ENCODE measurements at regions not wholly inside any gene's neighbourhood (a gene's known extent, or its start where the extent isn't known, plus 50 kb on each side); places are given as distances from the start of the nearest gene placed in this dataset.

DNA sequence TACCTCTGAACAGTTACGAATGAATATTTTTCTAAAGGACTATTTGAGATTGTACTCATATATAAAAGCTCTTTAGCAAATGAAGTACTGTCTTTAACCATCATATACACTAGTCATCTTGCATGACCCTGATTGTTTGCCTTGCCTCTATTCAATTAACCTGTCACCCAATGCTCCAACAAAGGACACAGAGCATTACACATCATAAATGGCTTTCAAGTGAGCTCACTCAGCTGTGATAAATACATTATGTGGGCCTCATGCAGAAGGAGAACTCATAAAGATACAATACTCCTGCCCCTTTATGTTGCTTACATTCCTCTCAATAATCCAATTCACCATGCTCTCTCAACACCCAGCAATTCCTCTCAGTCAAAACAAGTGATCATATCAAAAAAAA lies 993.0 kb upstream of the PRMT6 start:
- Histone ChIP-seq H3K4me2 (ENCODE audit: low read depth, low read length) (no peak overlapping the region), H2AFZ (ENCODE audit: low read length) (no peak overlapping the region), H3K4me3 (ENCODE audit: low read length) (no peak overlapping the region), H3K36me3 (replicated peaks; ENCODE audit: insufficient read depth, low read length) (no peaks in the 10 kb centered on the region), H3K4me1 (ENCODE audit: low read length) (no peaks in the 10 kb centered on the region), H3K9ac (ENCODE audit: low read length) (no peak overlapping the region), H3K9me2 (replicated peaks; ENCODE audit: insufficient read depth, low read length) (no peaks in the 10 kb centered on the region), H4K20me1 (ENCODE audit: insufficient read depth, low read length) (no peaks in the 10 kb centered on the region), H3K79me2 (ENCODE audit: low read length) (no peaks in the 10 kb centered on the region), H3F3A (ENCODE audit: insufficient read depth, low read length) (no peaks in the 10 kb centered on the region), H3K9me3 (replicated peaks; ENCODE audit: insufficient read depth, low read length) (no peaks in the 10 kb centered on the region), H3K27me3 (replicated peaks; ENCODE audit: insufficient read depth, low read length) (no peaks in the 10 kb centered on the region), H3K27ac (ENCODE audit: low read length) (no peak overlapping the region)
- TF ChIP-seq EZH2 (optimal IDR thresholded peaks at IDR 0.05; ENCODE audit: low read depth, low read length): no peak
- TF ChIP-seq EZH2phosphoT487 (IDR thresholded peaks at IDR 0.05; ENCODE audit: low read length): no peak
- TF ChIP-seq, protein P1, sequence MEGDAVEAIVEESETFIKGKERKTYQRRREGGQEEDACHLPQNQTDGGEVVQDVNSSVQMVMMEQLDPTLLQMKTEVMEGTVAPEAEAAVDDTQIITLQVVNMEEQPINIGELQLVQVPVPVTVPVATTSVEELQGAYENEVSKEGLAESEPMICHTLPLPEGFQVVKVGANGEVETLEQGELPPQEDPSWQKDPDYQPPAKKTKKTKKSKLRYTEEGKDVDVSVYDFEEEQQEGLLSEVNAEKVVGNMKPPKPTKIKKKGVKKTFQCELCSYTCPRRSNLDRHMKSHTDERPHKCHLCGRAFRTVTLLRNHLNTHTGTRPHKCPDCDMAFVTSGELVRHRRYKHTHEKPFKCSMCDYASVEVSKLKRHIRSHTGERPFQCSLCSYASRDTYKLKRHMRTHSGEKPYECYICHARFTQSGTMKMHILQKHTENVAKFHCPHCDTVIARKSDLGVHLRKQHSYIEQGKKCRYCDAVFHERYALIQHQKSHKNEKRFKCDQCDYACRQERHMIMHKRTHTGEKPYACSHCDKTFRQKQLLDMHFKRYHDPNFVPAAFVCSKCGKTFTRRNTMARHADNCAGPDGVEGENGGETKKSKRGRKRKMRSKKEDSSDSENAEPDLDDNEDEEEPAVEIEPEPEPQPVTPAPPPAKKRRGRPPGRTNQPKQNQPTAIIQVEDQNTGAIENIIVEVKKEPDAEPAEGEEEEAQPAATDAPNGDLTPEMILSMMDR (IDR thresholded peaks at IDR 0.05; ENCODE audit: low read length): no peak
- no peak for DNase-seq

DNA sequence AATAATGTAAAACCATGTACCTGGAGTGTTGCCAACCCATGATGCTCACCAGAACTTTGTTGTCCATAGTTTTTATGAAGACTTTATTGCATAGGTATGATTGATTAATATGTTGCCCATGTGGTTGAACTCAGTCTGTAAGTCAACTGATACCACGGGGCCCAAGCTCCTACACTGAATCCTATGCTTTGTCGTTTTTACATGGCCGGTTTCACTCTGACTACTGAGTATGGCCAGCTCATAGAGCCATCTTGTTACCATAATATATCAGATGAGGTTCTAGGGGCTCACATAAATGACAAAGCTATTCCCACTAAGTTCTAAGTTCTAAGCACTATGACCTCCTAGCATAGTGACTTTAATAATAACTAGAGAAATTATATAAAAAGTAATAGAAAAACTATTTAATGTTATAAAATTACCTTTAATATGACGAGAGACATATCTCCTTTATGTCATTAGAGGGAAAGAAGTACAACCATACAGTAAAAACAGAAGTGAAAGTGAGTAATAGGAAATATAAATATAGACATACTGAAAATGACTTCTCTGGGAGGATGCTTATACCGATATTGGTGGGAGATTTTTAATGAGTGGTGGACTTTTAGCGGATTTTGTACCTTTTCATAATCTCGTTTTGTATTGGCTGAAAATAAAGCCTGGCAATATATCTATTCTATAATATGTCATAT lies 983.4 kb upstream of the PRMT6 start:
- Histone ChIP-seq H2AFZ (ENCODE audit: low read length) (no peak overlapping the region), H3K36me3 (replicated peaks; ENCODE audit: insufficient read depth, low read length) (no peaks in the 10 kb centered on the region), H3K9me2 (replicated peaks; ENCODE audit: insufficient read depth, low read length) (no peaks in the 10 kb centered on the region), H3K4me1 (ENCODE audit: low read length) (no peaks in the 10 kb centered on the region), H3K27ac (ENCODE audit: low read length) (no peak overlapping the region), H3K9me3 (replicated peaks; ENCODE audit: insufficient read depth, low read length) (no peaks in the 10 kb centered on the region), H4K20me1 (ENCODE audit: insufficient read depth, low read length) (no peaks in the 10 kb centered on the region), H3K27me3 (replicated peaks; ENCODE audit: insufficient read depth, low read length) (no peaks in the 10 kb centered on the region), H3K9ac (ENCODE audit: low read length) (no peak overlapping the region), H3K4me2 (ENCODE audit: low read depth, low read length) (no peak overlapping the region), H3K4me3 (ENCODE audit: low read length) (no peak overlapping the region), H3F3A (ENCODE audit: insufficient read depth, low read length) (no peaks in the 10 kb centered on the region), H3K79me2 (ENCODE audit: low read length) (no peaks in the 10 kb centered on the region)
- TF ChIP-seq EZH2 (optimal IDR thresholded peaks at IDR 0.05; ENCODE audit: low read depth, low read length) (no peak), EZH2phosphoT487 (IDR thresholded peaks at IDR 0.05; ENCODE audit: low read length) (no peak)
- TF ChIP-seq, protein P1 (IDR thresholded peaks at IDR 0.05; ENCODE audit: low read length): no peak
- DNase-seq: no peak

DNA sequence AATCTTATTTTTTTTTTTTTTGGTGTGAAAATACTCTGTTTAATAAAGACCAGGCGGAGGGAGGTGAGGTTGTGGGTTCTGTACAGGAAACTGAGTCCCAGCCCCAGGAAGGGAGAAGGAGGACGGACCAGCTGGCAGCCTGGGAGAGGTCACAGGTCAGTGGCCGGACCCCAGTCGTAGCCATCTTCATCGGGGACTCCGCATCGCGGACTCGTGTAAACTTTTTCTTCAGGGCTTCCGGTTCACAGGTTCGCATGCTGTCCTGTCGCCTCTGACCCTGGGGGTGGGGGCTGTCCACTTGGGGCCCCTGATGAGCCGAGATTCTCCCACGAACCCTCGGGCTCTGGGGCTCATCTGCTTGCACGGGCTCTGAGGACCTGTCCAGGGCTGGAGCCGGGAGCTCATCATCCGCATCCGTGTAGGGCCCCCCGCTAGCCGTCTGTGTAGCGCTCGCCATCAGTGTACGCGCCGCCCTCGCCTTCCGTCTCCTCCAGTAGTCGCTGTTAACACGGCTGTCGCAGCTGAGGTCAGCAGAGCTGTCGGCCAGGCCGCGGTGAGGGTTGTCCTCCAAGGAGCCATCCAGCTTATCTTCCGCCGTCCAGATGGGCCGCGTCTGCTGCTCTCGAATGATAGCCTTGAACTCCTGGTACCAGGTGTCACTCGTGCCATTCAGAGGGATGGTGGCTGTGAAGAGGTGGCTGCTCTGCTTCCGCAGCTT lies 975.7 kb upstream of the PRMT6 start:
- no peaks in the 10 kb centered on the region for H3K9me2 ChIP-seq (replicated peaks; ENCODE audit: insufficient read depth, low read length)
- DNase-seq: no peak
- H3K79me2 ChIP-seq (ENCODE audit: low read length): no peaks in the 10 kb centered on the region
- no peak overlapping the region for H3K4me2 ChIP-seq (ENCODE audit: low read depth, low read length)
- no peaks in the 10 kb centered on the region for H3K4me1 ChIP-seq (ENCODE audit: low read length)
- no peak overlapping the region for H3K9ac ChIP-seq (ENCODE audit: low read length)
- no peaks in the 10 kb centered on the region for H4K20me1 ChIP-seq (ENCODE audit: insufficient read depth, low read length)
- no peaks in the 10 kb centered on the region for H3K9me3 ChIP-seq (replicated peaks; ENCODE audit: insufficient read depth, low read length)
- TF ChIP-seq, protein P1 (IDR thresholded peaks at IDR 0.05; ENCODE audit: low read length): no peak
- TF ChIP-seq EZH2phosphoT487 (IDR thresholded peaks at IDR 0.05; ENCODE audit: low read length) (no peak), EZH2 (optimal IDR thresholded peaks at IDR 0.05; ENCODE audit: low read depth, low read length) (no peak)
- no peaks in the 10 kb centered on the region for H3F3A ChIP-seq (ENCODE audit: insufficient read depth, low read length)
- H3K36me3 ChIP-seq (replicated peaks; ENCODE audit: insufficient read depth, low read length): no peaks in the 10 kb centered on the region
- H3K4me3 ChIP-seq (ENCODE audit: low read length): no peak overlapping the region
- H2AFZ ChIP-seq (ENCODE audit: low read length): no peak overlapping the region
- H3K27ac ChIP-seq (ENCODE audit: low read length): no peak overlapping the region
- H3K27me3 ChIP-seq (replicated peaks; ENCODE audit: insufficient read depth, low read length): no peaks in the 10 kb centered on the region

Measured in MM.1S (cell line).